ENCODE measurements at regions not wholly inside any gene's neighbourhood (a gene's known extent, or its start where the extent isn't known, plus 50 kb on each side); places are given as distances from the start of the nearest gene placed in this dataset.

GRCh38 chr15:70491201-70491621, 272.1 kb downstream of the UACA start:
- Histone ChIP-seq H3K4me1 (peaks cover 0 to 12% (median 2%) of the 10 kb centered on the region in 4 donors), H3K36me3 (no peaks in the 10 kb centered on the region), H3K4me3 (no peak overlapping the region), H3K9me3 (no peaks in the 10 kb centered on the region), H3K27ac (no peak overlapping the region), H3K27me3 (no peaks in the 10 kb centered on the region)
- intact Hi-C loops (cut with DNase I), result loop anchor here in 1 of 2 donors (10.0 kb wide), 1 partner anchor 1016 kb away; no protein-coding TSS in a partner anchor
- no peak for TF ChIP-seq CTCF (IDR thresholded peaks at IDR 0.05)
- no peak for TF ChIP-seq POLR2A (IDR thresholded peaks at IDR 0.05)
- 44% methylated on average over 3 of the region's 6 CpGs for WGBS (ENCODE audit: insufficient coverage, low coverage, low lambda C conversion rate, missing lambda C conversion rate)
- ATAC-seq, result no peak
- no peak for DNase-seq

- TF ChIP-seq POLR2A (IDR thresholded peaks at IDR 0.05) (no peak), CTCF (IDR thresholded peaks at IDR 0.05) (no peak)
- intact Hi-C loops (cut with DNase I), result loop anchor here in 1 of 2 donors (10.0 kb wide), 1 partner anchor 1016 kb away; no protein-coding TSS in a partner anchor
- no peak for ATAC-seq
- whole genome bisulfite sequencing (ENCODE audit: insufficient coverage, low coverage, low lambda C conversion rate, missing lambda C conversion rate), result 72% methylated on average over 6 of the region's 7 CpGs
- DNase-seq, result no peak
- peaks cover 0 to 12% (median 2%) of the 10 kb centered on the region in 4 donors for H3K4me1 ChIP-seq
- no peaks in the 10 kb centered on the region for H3K27me3 ChIP-seq
- no peaks in the 10 kb centered on the region for H3K9me3 ChIP-seq
- no peak overlapping the region for H3K4me3 ChIP-seq
- H3K27ac ChIP-seq, result no peak overlapping the region
- H3K36me3 ChIP-seq, result no peaks in the 10 kb centered on the region
Measured at GRCh38 chr15:70490838-70491155, 272.6 kb downstream of the UACA start.

- ATAC-seq (no peak), DNase-seq (no peak)
- H3K27ac ChIP-seq, result no peak overlapping the region
- H3K4me1 ChIP-seq, result peaks cover 0 to 12% (median 2%) of the 10 kb centered on the region in 4 donors
- H3K36me3 ChIP-seq, result no peaks in the 10 kb centered on the region
- 50% methylated on average over 2 of the region's 11 CpGs for WGBS (ENCODE audit: insufficient coverage, low coverage, low lambda C conversion rate, missing lambda C conversion rate)
- H3K27me3 ChIP-seq, result no peaks in the 10 kb centered on the region
- intact Hi-C loops (cut with DNase I), result loop anchor here in 1 of 2 donors (10.0 kb wide), 1 partner anchor 1015 kb away; no protein-coding TSS in a partner anchor
- TF ChIP-seq POLR2A (IDR thresholded peaks at IDR 0.05), result no peak
- TF ChIP-seq CTCF (IDR thresholded peaks at IDR 0.05), result no peak
- no peaks in the 10 kb centered on the region for H3K9me3 ChIP-seq
- no peak overlapping the region for H3K4me3 ChIP-seq
Measured at GRCh38 chr15:70490148-70490837, 273.1 kb downstream of the UACA start.

GRCh38 chr15:70488941-70489848, 274.2 kb downstream of the UACA start:
- H3K4me1 ChIP-seq, result peaks cover 0 to 12% (median 2%) of the 10 kb centered on the region in 4 donors
- H3K9me3 ChIP-seq, result no peaks in the 10 kb centered on the region
- WGBS (ENCODE audit: insufficient coverage, low coverage, low lambda C conversion rate, missing lambda C conversion rate), result 58% methylated on average over 4 of the region's 15 CpGs

More at GRCh38 chr15:70488941-70489848, 274.2 kb downstream of the UACA start:
- H3K27me3 ChIP-seq, result no peaks in the 10 kb centered on the region
- TF ChIP-seq CTCF (IDR thresholded peaks at IDR 0.05) (no peak), POLR2A (IDR thresholded peaks at IDR 0.05) (no peak)
- DNase-seq (no peak), ATAC-seq (no peak)
- no peaks in the 10 kb centered on the region for H3K36me3 ChIP-seq
- intact Hi-C loops (cut with DNase I), result no loop called here
- H3K27ac ChIP-seq, result no peak overlapping the region
- H3K4me3 ChIP-seq, result no peak overlapping the region
